AG04450 (cell line): ENCODE measurements at regions not wholly inside any gene's neighbourhood (a gene's known extent, or its start where the extent isn't known, plus 50 kb on each side); places are given as distances from the start of the nearest gene placed in this dataset.

Source experiments
- CTCF ChIA-PET: fragments of 300-600, 350-600 bp; formaldehyde crosslinking; extraction: SDS; loops from one replicate; lab custom pipeline; 2022; ENCODE audit warnings: antibody characterized with exemption, inconsistent platforms; lab: Charles Lee
- POLR2A ChIA-PET: fragments of 350-600 bp; formaldehyde crosslinking; extraction: SDS; loops from one replicate; lab custom pipeline; 2021; ENCODE audit warnings: antibody characterized with exemption, inconsistent platforms; lab: Yijun Ruan, JAX
- DNase-seq: peaks from one replicate; pipeline ENCODE4 v3.0.0-alpha.2; 2011; ENCODE audit warnings: low read depth, low spot score
- H3K27ac ChIP-seq: one replicate; pipeline ENCODE4 v1.5.1; 2012; ENCODE audit warnings: low read depth, low read length, control low read depth
- H3K27me3 ChIP-seq: one replicate; pipeline ENCODE4 v1.6.0; 2012; ENCODE audit warnings: low read length; ENCODE audit not compliant: control insufficient read depth, insufficient read depth
- H3K4me3 ChIP-seq: 2 replicates; pipeline ENCODE4 v1.5.1; 2011; ENCODE audit warnings: mild to moderate bottlenecking, low read depth, low read length, control low read depth
- H3K9me3 ChIP-seq: 2 replicates; pipeline ENCODE4 v1.5.1; 2012; ENCODE audit warnings: low read length; ENCODE audit not compliant: control insufficient read depth, insufficient read depth
- TF ChIP-seq, protein P1 (sequence below): IDR thresholded peaks from 2 replicates; pipeline ENCODE4 v1.5.1; 2011; ENCODE audit warnings: low read depth, low read length, control low read depth, inconsistent platforms

DNA sequence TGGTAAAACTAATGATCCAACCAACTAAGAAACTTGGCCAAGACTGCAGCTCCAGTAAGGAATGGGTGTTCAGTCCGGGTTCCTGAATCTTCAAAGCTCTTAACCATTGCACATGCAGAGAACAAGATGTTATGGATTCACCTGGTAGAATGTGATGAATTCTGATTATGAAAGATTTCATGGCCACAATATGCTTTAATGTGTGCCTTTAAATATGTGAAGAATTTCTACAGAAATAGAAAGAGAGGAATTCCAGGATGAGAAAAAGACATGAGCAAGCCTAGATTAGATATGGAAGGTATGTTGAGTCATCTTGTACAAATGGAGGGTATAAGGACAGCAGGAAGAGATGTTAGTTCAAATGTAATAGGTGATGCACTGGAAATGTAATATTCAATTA lies 472.2 kb upstream of the TENM3 start:
- TF ChIP-seq, protein P1, sequence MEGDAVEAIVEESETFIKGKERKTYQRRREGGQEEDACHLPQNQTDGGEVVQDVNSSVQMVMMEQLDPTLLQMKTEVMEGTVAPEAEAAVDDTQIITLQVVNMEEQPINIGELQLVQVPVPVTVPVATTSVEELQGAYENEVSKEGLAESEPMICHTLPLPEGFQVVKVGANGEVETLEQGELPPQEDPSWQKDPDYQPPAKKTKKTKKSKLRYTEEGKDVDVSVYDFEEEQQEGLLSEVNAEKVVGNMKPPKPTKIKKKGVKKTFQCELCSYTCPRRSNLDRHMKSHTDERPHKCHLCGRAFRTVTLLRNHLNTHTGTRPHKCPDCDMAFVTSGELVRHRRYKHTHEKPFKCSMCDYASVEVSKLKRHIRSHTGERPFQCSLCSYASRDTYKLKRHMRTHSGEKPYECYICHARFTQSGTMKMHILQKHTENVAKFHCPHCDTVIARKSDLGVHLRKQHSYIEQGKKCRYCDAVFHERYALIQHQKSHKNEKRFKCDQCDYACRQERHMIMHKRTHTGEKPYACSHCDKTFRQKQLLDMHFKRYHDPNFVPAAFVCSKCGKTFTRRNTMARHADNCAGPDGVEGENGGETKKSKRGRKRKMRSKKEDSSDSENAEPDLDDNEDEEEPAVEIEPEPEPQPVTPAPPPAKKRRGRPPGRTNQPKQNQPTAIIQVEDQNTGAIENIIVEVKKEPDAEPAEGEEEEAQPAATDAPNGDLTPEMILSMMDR: no peak
- DNase-seq: no peak
- Histone ChIP-seq H3K27me3 (no peaks in the 10 kb centered on the region), H3K4me3 (no peak overlapping the region), H3K9me3 (no peaks in the 10 kb centered on the region), H3K27ac (no peak overlapping the region)
- ChIA-PET POLR2A (no interaction called here), CTCF (no interaction called here)

DNA sequence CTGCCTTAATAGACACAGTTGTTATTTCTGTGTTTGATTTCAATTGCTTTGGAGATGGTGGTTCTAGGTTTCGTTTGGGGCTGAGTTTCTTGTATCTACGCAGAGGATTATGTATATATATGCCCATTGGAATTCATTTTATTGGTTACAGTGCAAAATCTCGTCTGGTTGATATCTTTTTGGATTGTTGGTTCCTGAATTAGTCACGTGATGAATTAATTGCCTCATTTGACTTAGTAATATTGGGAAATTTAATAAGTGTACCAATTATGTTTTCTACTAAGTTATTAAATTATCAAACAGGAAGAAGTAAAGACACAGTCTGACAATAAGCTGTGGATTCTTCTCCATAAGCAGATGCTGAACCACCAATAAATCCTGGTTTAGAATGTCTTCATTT lies 467.9 kb upstream of the TENM3 start:
- Histone ChIP-seq H3K27me3 (no peaks in the 10 kb centered on the region), H3K27ac (no peak overlapping the region), H3K4me3 (no peak overlapping the region), H3K9me3 (no peaks in the 10 kb centered on the region)
- CTCF ChIA-PET: no interaction called here
- TF ChIP-seq, protein P1: no peak
- DNase-seq: no peak
- POLR2A ChIA-PET: no interaction called here

DNA sequence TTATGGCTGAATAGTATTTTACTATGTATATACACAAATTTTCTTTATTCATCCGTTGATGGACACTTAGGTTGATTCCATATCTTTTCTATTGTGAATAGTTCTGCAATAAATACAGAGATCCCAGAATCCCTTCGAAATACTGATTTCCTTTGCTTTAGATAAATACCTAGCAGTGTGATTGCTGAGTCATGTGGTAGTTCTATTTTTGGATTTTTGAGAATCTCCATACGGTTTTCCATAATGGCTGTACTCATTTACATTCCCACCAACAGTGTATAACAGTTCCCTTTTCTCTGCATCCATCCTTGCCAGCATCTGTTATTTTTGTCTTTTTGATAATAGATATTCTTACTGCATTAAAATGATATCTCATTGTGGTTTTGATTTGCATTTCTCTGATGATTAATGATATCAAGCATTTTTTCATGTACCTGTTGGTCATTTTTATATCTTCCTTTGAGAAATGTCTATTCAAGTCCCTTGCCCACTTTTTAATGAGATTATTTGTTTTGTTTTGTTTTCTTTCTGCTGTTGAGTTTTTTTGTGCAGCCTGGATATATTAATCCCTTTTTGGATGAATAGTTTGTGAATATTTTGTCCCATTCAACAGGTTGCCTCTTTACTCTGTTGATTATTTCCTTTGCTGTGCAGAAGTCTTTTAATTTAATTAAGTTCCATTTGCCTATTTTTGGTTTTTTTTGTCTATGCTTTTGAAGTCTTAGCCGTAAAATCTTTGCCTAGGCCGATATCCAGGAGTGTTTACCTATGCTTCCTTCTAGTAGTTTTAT lies 466.7 kb upstream of the TENM3 start:
- no peaks in the 10 kb centered on the region for H3K9me3 ChIP-seq
- TF ChIP-seq, protein P1: no peak
- H3K27me3 ChIP-seq: no peaks in the 10 kb centered on the region
- DNase-seq: no peak
- ChIA-PET CTCF (no interaction called here), POLR2A (no interaction called here)
- no peak overlapping the region for H3K4me3 ChIP-seq
- H3K27ac ChIP-seq: no peak overlapping the region

DNA sequence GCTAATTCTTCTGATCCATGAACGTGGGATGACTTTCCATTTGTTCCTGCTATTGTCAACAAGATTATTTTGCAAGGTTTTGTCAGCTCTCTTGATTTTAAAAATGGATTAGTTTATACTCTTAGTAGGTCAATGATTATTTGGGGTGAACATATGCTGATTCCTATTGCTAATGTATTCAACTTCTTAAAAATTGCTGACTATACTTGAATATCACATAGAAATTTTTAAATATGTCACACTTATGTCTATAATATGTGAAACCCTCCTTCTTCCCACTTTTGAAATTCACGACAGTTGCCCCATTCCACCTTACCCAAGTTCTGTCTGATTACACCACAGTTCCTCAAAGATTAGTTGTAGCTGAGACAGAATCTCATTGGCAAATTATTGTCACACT lies 465.7 kb upstream of the TENM3 start:
- no peak for DNase-seq
- Histone ChIP-seq H3K27me3 (no peaks in the 10 kb centered on the region), H3K27ac (no peak overlapping the region), H3K4me3 (no peak overlapping the region), H3K9me3 (no peaks in the 10 kb centered on the region)
- CTCF ChIA-PET: no interaction called here
- POLR2A ChIA-PET: no interaction called here
- TF ChIP-seq, protein P1: no peak

DNA sequence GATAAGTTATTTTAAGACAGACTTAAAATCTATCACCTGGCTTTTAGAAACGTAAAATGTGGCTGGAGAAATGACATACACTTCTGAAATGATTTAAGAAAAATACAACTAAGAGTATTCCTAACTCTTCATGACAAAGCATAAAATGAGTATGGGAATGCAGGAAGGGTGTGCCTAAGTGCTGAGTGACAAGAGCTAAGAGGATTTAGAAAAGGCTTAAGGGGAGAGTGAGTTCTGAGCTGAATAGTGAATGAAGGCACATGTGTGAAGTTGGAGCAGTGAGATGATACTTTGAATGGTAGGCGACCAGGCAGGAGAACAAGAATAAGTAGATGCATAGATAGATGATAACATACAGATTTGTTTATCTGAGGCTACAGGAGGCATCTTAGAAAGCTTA lies 458.3 kb upstream of the TENM3 start:
- ChIA-PET POLR2A (no interaction called here), CTCF (no interaction called here)
- Histone ChIP-seq H3K27ac (no peak overlapping the region), H3K4me3 (no peak overlapping the region), H3K27me3 (no peaks in the 10 kb centered on the region), H3K9me3 (no peaks in the 10 kb centered on the region; the same call in 1 of the 2 replicates)
- TF ChIP-seq, protein P1: no peak
- no peak for DNase-seq
